ENCODE measurements at regions not wholly inside any gene's neighbourhood (a gene's known extent, or its start where the extent isn't known, plus 50 kb on each side); places are given as distances from the start of the nearest gene placed in this dataset.
"Not testable (repeated sequence)": the region's sequence is repeated elsewhere in the genome, so short reads cannot be mapped to it uniquely, and the experiment has no call there.

GRCh38 chr7:142602183-142602582 is 147.1 kb upstream of the PRSS1 start:
- DNase-seq = no peak

- no peak for DNase-seq
Observed at GRCh38 chr7:142598297-142598696, 151.0 kb upstream of the PRSS1 start.

GRCh38 chr7:142597547-142597946 is 151.7 kb upstream of the PRSS1 start:
- no peak for DNase-seq

- DNase-seq = no peak
Observed at GRCh38 chr7:142595816-142596516, 153.3 kb upstream of the PRSS1 start.

GRCh38 chr7:142594078-142594477 is 155.2 kb upstream of the PRSS1 start:
- no peak for DNase-seq

GRCh38 chr7:142593106-142593505 is 156.2 kb upstream of the PRSS1 start:
- DNase-seq = no peak

GRCh38 chr7:142592664-142593063 is 156.6 kb upstream of the PRSS1 start:
- no peak for DNase-seq

- no peak for DNase-seq
Observed at GRCh38 chr7:142592231-142592630, 157.0 kb upstream of the PRSS1 start.

GRCh38 chr7:142590830-142591457 is 158.3 kb upstream of the PRSS1 start:
- no peak for DNase-seq

- DNase-seq = no peak
Observed at GRCh38 chr7:142590077-142590476, 159.2 kb upstream of the PRSS1 start.

GRCh38 chr7:142587578-142588191 is 161.6 kb upstream of the PRSS1 start:
- no peak for DNase-seq

GRCh38 chr7:142586611-142587010 is 162.7 kb upstream of the PRSS1 start:
- no peak for DNase-seq

GRCh38 chr7:142585425-142585824 is 163.8 kb upstream of the PRSS1 start:
- no peak for DNase-seq

- DNase-seq = no peak
Observed at GRCh38 chr7:142584765-142585164, 164.5 kb upstream of the PRSS1 start.

GRCh38 chr7:142583446-142583845 is 165.8 kb upstream of the PRSS1 start:
- DNase-seq = peak; percentile 55

- no peak for DNase-seq
Observed at GRCh38 chr7:142582351-142582750, 166.9 kb upstream of the PRSS1 start.

GRCh38 chr7:142581341-142581740 is 167.9 kb upstream of the PRSS1 start:
- DNase-seq = peak; percentile 33

- no peak for DNase-seq
Observed at GRCh38 chr7:142579946-142580345, 169.3 kb upstream of the PRSS1 start.

GRCh38 chr7:142575351-142575750 is 173.9 kb upstream of the PRSS1 start:
- not testable (repeated sequence) for DNase-seq

- DNase-seq = no peak
Observed at GRCh38 chr7:142571581-142571980, 177.7 kb upstream of the PRSS1 start.

- no peak for DNase-seq
Observed at GRCh38 chr7:142569851-142570250, 179.4 kb upstream of the PRSS1 start.

GRCh38 chr7:142568435-142569097 is 180.7 kb upstream of the PRSS1 start:
- DNase-seq = no peak

- no peak for DNase-seq
Observed at GRCh38 chr7:142567201-142568075, 181.8 kb upstream of the PRSS1 start.
